ENCODE measurements at regions not wholly inside any gene's neighbourhood (a gene's known extent, or its start where the extent isn't known, plus 50 kb on each side); places are given as distances from the start of the nearest gene placed in this dataset.

- H3K79me2 ChIP-seq: no peaks in the 10 kb centered on the region
- no peak overlapping the region for H3K27ac ChIP-seq
- H3K4me2 ChIP-seq (ENCODE audit: low read length): no peak overlapping the region
- H3K36me3 ChIP-seq (ENCODE audit: control insufficient read depth, insufficient read depth, low read length): no peaks in the 10 kb centered on the region
- H3K9me3 ChIP-seq (ENCODE audit: control insufficient read depth, low read length): no peaks in the 10 kb centered on the region
- H3K4me1 ChIP-seq: no peaks in the 10 kb centered on the region
- H3K9ac ChIP-seq: no peak overlapping the region
- no peak overlapping the region for H3K4me3 ChIP-seq (ENCODE audit: low read depth, low read length)
- TF ChIP-seq CTCF (IDR thresholded peaks at IDR 0.05): no peak
- no peak overlapping the region for H2AFZ ChIP-seq
- H3K27me3 ChIP-seq (ENCODE audit: control insufficient read depth, insufficient read depth, low read length): no peaks in the 10 kb centered on the region
Observed at GRCh38 chrX:925094-925493, 287.4 kb downstream of the CRLF2 start.

- no peak overlapping the region for H3K4me3 ChIP-seq (ENCODE audit: low read depth, low read length)
- no peak overlapping the region for H3K9ac ChIP-seq
- H3K27ac ChIP-seq: no peak overlapping the region
- H3K36me3 ChIP-seq (ENCODE audit: control insufficient read depth, insufficient read depth, low read length): no peaks in the 10 kb centered on the region
- no peak for TF ChIP-seq CTCF (IDR thresholded peaks at IDR 0.05)
- no peaks in the 10 kb centered on the region for H3K9me3 ChIP-seq (ENCODE audit: control insufficient read depth, low read length)
- H2AFZ ChIP-seq: no peak overlapping the region
- no peaks in the 10 kb centered on the region for H3K4me1 ChIP-seq
- no peaks in the 10 kb centered on the region for H3K79me2 ChIP-seq
- H3K27me3 ChIP-seq (ENCODE audit: control insufficient read depth, insufficient read depth, low read length): no peaks in the 10 kb centered on the region
- H3K4me2 ChIP-seq (ENCODE audit: low read length): no peak overlapping the region
Observed at GRCh38 chrX:924017-924416, 288.4 kb downstream of the CRLF2 start.

- Histone ChIP-seq H3K27me3 (ENCODE audit: control insufficient read depth, insufficient read depth, low read length) (no peaks in the 10 kb centered on the region), H3K9ac (no peak overlapping the region), H3K27ac (no peak overlapping the region), H3K36me3 (ENCODE audit: control insufficient read depth, insufficient read depth, low read length) (no peaks in the 10 kb centered on the region), H2AFZ (no peak overlapping the region), H3K9me3 (ENCODE audit: control insufficient read depth, low read length) (no peaks in the 10 kb centered on the region), H3K4me1 (no peaks in the 10 kb centered on the region), H3K4me2 (ENCODE audit: low read length) (peak overlapping the region; percentile 18), H3K79me2 (no peaks in the 10 kb centered on the region), H3K4me3 (ENCODE audit: low read depth, low read length) (no peak overlapping the region)
- no peak for TF ChIP-seq CTCF (IDR thresholded peaks at IDR 0.05)
Observed at GRCh38 chrX:920234-920799, 289.7 kb downstream of the SHOX start.

GRCh38 chrX:916230-916599 lies 285.6 kb downstream of the SHOX start:
- Histone ChIP-seq H3K4me2 (ENCODE audit: low read length) (no peak overlapping the region), H3K27me3 (ENCODE audit: control insufficient read depth, insufficient read depth, low read length) (no peaks in the 10 kb centered on the region), H3K27ac (no peak overlapping the region), H3K4me1 (no peaks in the 10 kb centered on the region), H2AFZ (no peak overlapping the region), H3K4me3 (ENCODE audit: low read depth, low read length) (no peak overlapping the region), H3K9me3 (ENCODE audit: control insufficient read depth, low read length) (no peaks in the 10 kb centered on the region), H3K9ac (no peak overlapping the region), H3K79me2 (no peaks in the 10 kb centered on the region), H3K36me3 (ENCODE audit: control insufficient read depth, insufficient read depth, low read length) (no peaks in the 10 kb centered on the region)
- TF ChIP-seq CTCF (IDR thresholded peaks at IDR 0.05): no peak

- no peak overlapping the region for H3K27ac ChIP-seq
- H3K36me3 ChIP-seq (ENCODE audit: control insufficient read depth, insufficient read depth, low read length): no peaks in the 10 kb centered on the region
- H3K4me3 ChIP-seq (ENCODE audit: low read depth, low read length): no peak overlapping the region
- no peak overlapping the region for H3K9ac ChIP-seq
- H3K4me2 ChIP-seq (ENCODE audit: low read length): no peak overlapping the region
- no peaks in the 10 kb centered on the region for H3K27me3 ChIP-seq (ENCODE audit: control insufficient read depth, insufficient read depth, low read length)
- no peak overlapping the region for H2AFZ ChIP-seq
- no peaks in the 10 kb centered on the region for H3K4me1 ChIP-seq
- H3K79me2 ChIP-seq: no peaks in the 10 kb centered on the region
- H3K9me3 ChIP-seq (ENCODE audit: control insufficient read depth, low read length): no peaks in the 10 kb centered on the region
- TF ChIP-seq CTCF (IDR thresholded peaks at IDR 0.05): no peak
Observed at GRCh38 chrX:915427-916229, 285.0 kb downstream of the SHOX start.

Measured in parathyroid adenoma (tissue), 2 donors.